Heart right ventricle (tissue), 16 donors: ENCODE measurements at regions not wholly inside any gene's neighbourhood (a gene's known extent, or its start where the extent isn't known, plus 50 kb on each side); places are given as distances from the start of the nearest gene placed in this dataset.

ENCODE experiments used
- ATAC-seq, 8 donors: fragments of 200-7000 bp; cut with Tn5 transposase; one replicate each; pipeline ENCODE4 v1.9.1; 2020; ENCODE audit warnings: mild to moderate bottlenecking in 8 of 8, moderate library complexity in 8 of 8, moderate number of reproducible peaks in 1 of 8
- DNase-seq, 2 donors: peaks; one replicate each; pipeline ENCODE4 v3.0.0-alpha.2; 2020
- H3K27ac ChIP-seq, 10 donors: fragments of 200-600 bp; sonication (generic) in 2 of 10; one replicate each; pipeline versions ENCODE4 v1.5.0 to v1.8.0; 2020 to 2022; ENCODE audit warnings: mild to moderate bottlenecking in 3 of 10
- H3K27me3 ChIP-seq, 7 donors: fragments of 200-600 bp; one replicate each; pipeline ENCODE4 v1.8.0; 2021 to 2022; ENCODE audit warnings: mild to moderate bottlenecking in 2 of 7
- H3K36me3 ChIP-seq, 9 donors: fragments of 200-600 bp; sonication (generic) in 1 of 9; one replicate each; pipeline versions ENCODE4 v1.5.0 to v1.8.0; 2020 to 2022; ENCODE audit warnings: mild to moderate bottlenecking in 2 of 9
- H3K4me1 ChIP-seq, 9 donors: fragments of 200-600 bp; sonication (generic) in 1 of 9; one replicate each; pipeline versions ENCODE4 v1.5.0 to v1.8.0; 2020 to 2022; ENCODE audit warnings: mild to moderate bottlenecking in 4 of 9
- H3K4me3 ChIP-seq, 10 donors: fragments of 200-600 bp; sonication (generic) in 2 of 10; one replicate each; pipeline versions ENCODE4 v1.5.0 to v1.8.0; 2020 to 2022; ENCODE audit warnings: mild to moderate bottlenecking in 7 of 10, moderate library complexity in 2 of 10
- H3K9me3 ChIP-seq, 11 donors: fragments of 200-600 bp in 10 of 11; sonication (generic) in 2 of 11; one replicate each; pipeline versions ENCODE4 v1.5.0 to v1.8.0; 2013 to 2022; ENCODE audit warnings: mild to moderate bottlenecking in 2 of 11, control low read depth in 1 of 11, moderate library complexity in 1 of 11
- WGBS, 2 donors: extraction: QIAGEN DNeasy Blood & Tissue Kit; methylation state at CpG; one replicate each; pipeline ENCODE4 v1.1.7; 2013; ENCODE audit warnings: inconsistent platforms in 1 of 2; 5-methylcytosine and 5-hydroxymethylcytosine counted together
- intact Hi-C, 10 donors: fragments of 100-400 bp; cut with DNase I; formaldehyde crosslinking; loops; one replicate each; pipeline versions ENCODE4 v1.11.1 to v1.14.2; 2022
- TF ChIP-seq, protein P1 (sequence below), 9 donors: fragments of 200-600 bp; sonication (generic) in 2 of 9; IDR thresholded peaks; one replicate each; pipeline versions ENCODE4 v1.5.0 to v1.8.0; 2021 to 2022; ENCODE audit warnings: antibody characterized with exemption in 9 of 9, mild to moderate bottlenecking in 5 of 9, moderate library complexity in 1 of 9
- donor health status: Arrhythmogenic right ventricular cardiomyopathy.
- donor health status: ischemic (EF 13 %, LVEDD 7.1; RV severe dilation, severe dysfunction).
- donor health status: healthy with polysubstance abuse.
- donor health status: DM: no; HTN: yes; CAD: no.
- donor health status: DM: no; HTN: no; CAD: no.
- donor health status: ischemic (EF 25% LVEDD 6.9; RV normal size, moderate dysfunction).
- donor health status: ischemic (EF 25% LVEDD 5.7; RV mildly dilated, moderate dysfunction).
- donor health status: healthy.
- donor health status: DM: yes; HTN: yes; CAD: no.
- donor health status: Ischemic cardiomyopathy.
- donor health status: ischemic (EF 35%, LVEDD 5.7; RV mildly dilated, moderate dysfunction).
- donor health status: nonischemic (EF 11% LVEDD 7.7; RV severe dilation, severe dysfunction).
- donor health status: DM: yes; HTN: yes; CAD: no.
- donor health status: PGD.
- donor health status: ischemic (EF 29% LVEDD 5.4; RV normal size, mild dysfunction).
- donor health status: nonischemic (EF 23%, LVEDD 6.1; RV moderate dilation, normal function).

DNA sequence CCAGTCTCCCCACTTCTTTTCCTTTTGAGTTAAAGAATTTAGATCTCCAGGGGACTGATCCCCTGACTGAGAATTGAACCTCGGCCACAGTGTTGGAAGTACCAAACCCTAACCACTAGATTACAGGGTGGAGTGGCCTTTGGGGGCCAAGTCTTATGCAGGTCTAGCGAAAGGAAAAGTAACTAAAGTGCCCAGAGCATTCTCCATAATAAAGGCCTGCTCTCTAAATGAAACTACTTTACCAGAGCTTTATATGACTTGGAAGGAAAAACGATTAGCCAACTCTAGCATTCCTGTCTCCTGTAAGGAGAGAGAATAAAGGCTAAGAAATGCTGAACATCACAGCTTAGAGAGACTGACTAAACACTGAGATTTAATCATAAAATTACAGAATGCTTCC lies 788.0 kb downstream of the C4orf33 start:
- no peak for DNase-seq
- no peaks in the 10 kb centered on the region for H3K36me3 ChIP-seq
- H3K27ac ChIP-seq = no peak overlapping the region
- no peak for ATAC-seq
- no peaks in the 10 kb centered on the region for H3K4me1 ChIP-seq
- no peak overlapping the region for H3K4me3 ChIP-seq
- TF ChIP-seq, protein P1, sequence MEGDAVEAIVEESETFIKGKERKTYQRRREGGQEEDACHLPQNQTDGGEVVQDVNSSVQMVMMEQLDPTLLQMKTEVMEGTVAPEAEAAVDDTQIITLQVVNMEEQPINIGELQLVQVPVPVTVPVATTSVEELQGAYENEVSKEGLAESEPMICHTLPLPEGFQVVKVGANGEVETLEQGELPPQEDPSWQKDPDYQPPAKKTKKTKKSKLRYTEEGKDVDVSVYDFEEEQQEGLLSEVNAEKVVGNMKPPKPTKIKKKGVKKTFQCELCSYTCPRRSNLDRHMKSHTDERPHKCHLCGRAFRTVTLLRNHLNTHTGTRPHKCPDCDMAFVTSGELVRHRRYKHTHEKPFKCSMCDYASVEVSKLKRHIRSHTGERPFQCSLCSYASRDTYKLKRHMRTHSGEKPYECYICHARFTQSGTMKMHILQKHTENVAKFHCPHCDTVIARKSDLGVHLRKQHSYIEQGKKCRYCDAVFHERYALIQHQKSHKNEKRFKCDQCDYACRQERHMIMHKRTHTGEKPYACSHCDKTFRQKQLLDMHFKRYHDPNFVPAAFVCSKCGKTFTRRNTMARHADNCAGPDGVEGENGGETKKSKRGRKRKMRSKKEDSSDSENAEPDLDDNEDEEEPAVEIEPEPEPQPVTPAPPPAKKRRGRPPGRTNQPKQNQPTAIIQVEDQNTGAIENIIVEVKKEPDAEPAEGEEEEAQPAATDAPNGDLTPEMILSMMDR (IDR thresholded peaks at IDR 0.05) = no peak
- H3K27me3 ChIP-seq = no peaks in the 10 kb centered on the region
- peaks cover 0 to 16% (median 0%) of the 10 kb centered on the region in 11 donors for H3K9me3 ChIP-seq
- WGBS, 2 donors = 68 to 78% methylated on average over 3 of the region's 3 CpGs
- intact Hi-C loops = no loop called here

DNA sequence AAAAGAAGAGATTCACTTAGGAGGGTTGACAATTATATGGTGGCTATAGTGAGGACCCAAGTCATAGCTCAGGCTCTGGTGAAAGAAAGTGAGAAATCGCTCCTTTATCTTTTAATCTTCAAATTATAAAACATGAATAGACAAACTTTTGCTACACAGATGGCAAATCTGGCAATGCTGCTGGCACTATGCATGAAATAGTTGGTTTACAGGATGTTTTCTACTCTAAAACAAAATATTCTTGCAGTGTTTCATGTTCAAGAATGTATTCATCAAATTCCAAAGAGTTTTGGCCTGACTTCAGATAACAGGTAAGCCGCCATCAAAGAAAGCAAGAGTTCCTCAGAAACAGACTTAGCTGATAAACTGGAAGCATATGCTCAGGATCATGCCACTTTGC lies 801.2 kb downstream of the C4orf33 start:
- Histone ChIP-seq H3K27ac (no peak overlapping the region), H3K4me3 (no peak overlapping the region), H3K4me1 (no peaks in the 10 kb centered on the region), H3K27me3 (no peaks in the 10 kb centered on the region), H3K36me3 (no peaks in the 10 kb centered on the region), H3K9me3 (no peaks in the 10 kb centered on the region)
- TF ChIP-seq, protein P1 (IDR thresholded peaks at IDR 0.05) = no peak
- no peak for DNase-seq
- 69 to 73% methylated on average over 2 of the region's 2 CpGs for WGBS, 2 donors
- no peak for ATAC-seq
- intact Hi-C loops = no loop called here

DNA sequence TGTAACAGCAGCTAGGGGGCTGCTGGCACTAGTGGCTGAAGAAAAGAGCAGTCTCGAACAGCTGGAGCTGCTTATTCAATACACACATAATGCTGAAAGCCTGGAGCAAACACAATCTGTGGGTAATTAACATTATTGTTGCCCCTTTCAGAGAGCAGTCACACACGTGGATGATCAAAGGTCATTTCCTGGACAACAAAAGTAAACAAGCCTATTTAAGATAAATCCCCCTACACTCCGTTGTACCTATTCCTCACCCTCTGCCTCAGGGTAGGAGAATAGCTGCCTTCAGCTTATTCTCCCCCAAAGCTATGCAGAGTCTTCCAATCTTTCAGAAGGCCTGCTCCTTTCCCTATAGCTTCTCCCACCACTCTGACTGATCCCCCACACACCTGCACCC lies 803.9 kb downstream of the C4orf33 start:
- no peak for ATAC-seq
- Histone ChIP-seq H3K9me3 (no peaks in the 10 kb centered on the region), H3K27ac (no peak overlapping the region), H3K4me1 (no peaks in the 10 kb centered on the region), H3K4me3 (no peak overlapping the region), H3K27me3 (no peaks in the 10 kb centered on the region), H3K36me3 (no peaks in the 10 kb centered on the region)
- DNase-seq = no peak
- TF ChIP-seq, protein P1 (IDR thresholded peaks at IDR 0.05) = no peak
- 58% methylated on average over 3 of the region's 3 CpGs for WGBS, 2 donors
- intact Hi-C loops = no loop called here

DNA sequence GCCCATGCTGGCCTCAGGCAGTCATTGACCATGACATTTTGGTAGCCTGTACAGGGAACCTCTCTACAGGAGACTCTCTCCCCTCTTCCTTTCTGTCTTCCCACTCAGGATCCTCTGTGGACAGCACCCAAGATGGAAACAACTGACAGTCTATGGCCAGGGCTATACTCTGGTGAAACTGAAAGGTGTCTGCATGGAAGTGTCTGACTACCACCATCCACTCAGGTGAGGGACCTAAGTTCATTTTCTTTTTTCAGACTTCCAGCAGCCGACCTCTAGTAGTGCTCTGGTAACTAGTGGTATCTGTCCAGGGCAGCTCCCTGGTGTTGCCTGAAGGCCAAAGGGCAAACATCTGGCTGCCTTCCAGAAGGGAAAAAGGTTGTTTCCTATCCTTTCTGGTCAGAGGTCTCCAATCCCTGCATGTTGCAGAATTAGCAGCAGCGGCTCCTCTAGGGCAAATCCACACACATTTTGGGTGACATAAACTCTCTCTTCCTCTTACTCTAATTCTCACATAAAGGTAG lies 804.5 kb downstream of the C4orf33 start:
- Histone ChIP-seq H3K9me3 (no peaks in the 10 kb centered on the region), H3K4me3 (no peak overlapping the region), H3K27ac (no peak overlapping the region), H3K36me3 (no peaks in the 10 kb centered on the region), H3K27me3 (no peaks in the 10 kb centered on the region), H3K4me1 (no peaks in the 10 kb centered on the region)
- intact Hi-C loops = no loop called here
- WGBS, 2 donors = 59 to 63% methylated on average over 2 of the region's 2 CpGs
- DNase-seq = no peak
- no peak for ATAC-seq
- TF ChIP-seq, protein P1 (IDR thresholded peaks at IDR 0.05) = no peak
